ENCODE measurements at regions not wholly inside any gene's neighbourhood (a gene's known extent, or its start where the extent isn't known, plus 50 kb on each side); places are given as distances from the start of the nearest gene placed in this dataset.

- POLR2A ChIA-PET (ENCODE audit: unreplicated experiment), result no interaction called here
- Histone ChIP-seq H3K18ac (ENCODE audit: low read depth, low read length) (no peak overlapping the region), H2AK5ac (ENCODE audit: low read depth, low read length) (no peak overlapping the region), H3K23ac (ENCODE audit: low read depth, low read length) (no peak overlapping the region), H3K27me3 (ENCODE audit: control insufficient read depth, insufficient read depth, low read length) (no peaks in the 10 kb centered on the region; the same call in 1 of the 2 replicates), H3K56ac (ENCODE audit: extremely low read depth, insufficient read depth, low read length) (no peak overlapping the region), H2BK20ac (ENCODE audit: low read depth, low read length) (no peak overlapping the region), H3K36me3 (ENCODE audit: control insufficient read depth, insufficient read depth, low read length) (no peaks in the 10 kb centered on the region), H3K9ac (ENCODE audit: low read depth, low read length) (no peak overlapping the region), H3K9me3 (ENCODE audit: control insufficient read depth, insufficient read depth, low read length) (no peaks in the 10 kb centered on the region), H4K91ac (ENCODE audit: insufficient read depth, low read depth, low read length) (no peak overlapping the region), H2AFZ (replicated peaks; ENCODE audit: low read length, poor library complexity) (no peak overlapping the region), H3K4me3 (ENCODE audit: insufficient read depth, low read depth, low read length) (no peak overlapping the region), H2BK120ac (ENCODE audit: low read depth, low read length) (no peak overlapping the region), H3K4me2 (ENCODE audit: low read depth, low read length) (no peak overlapping the region), H2BK15ac (ENCODE audit: low read depth, low read length) (no peak overlapping the region), H2BK5ac (ENCODE audit: low read depth, low read length, poor library complexity, severe bottlenecking) (no peak overlapping the region), H3K4me1 (ENCODE audit: control insufficient read depth, insufficient read depth, low read length) (no peaks in the 10 kb centered on the region), H3K14ac (replicated peaks; ENCODE audit: low read depth, low read length) (no peak overlapping the region), H4K20me1 (ENCODE audit: insufficient read depth, low read length) (no peaks in the 10 kb centered on the region), H3K4ac (ENCODE audit: low read depth, low read length) (no peak overlapping the region), H3K9me1 (ENCODE audit: insufficient read depth, low read length) (no peaks in the 10 kb centered on the region), H3K79me1 (ENCODE audit: low read depth in 1 of 2, low read length in 2 of 2) (no peaks in the 10 kb centered on the region), H2AK9ac (replicated peaks; ENCODE audit: low read depth, low read length, poor library complexity) (no peak overlapping the region), H3K27ac (ENCODE audit: insufficient read depth, low read length) (no peak overlapping the region), H4K5ac (ENCODE audit: low read depth, low read length) (no peak overlapping the region), H4K8ac (ENCODE audit: low read depth in 2 of 2, low read length in 2 of 2) (no peak overlapping the region)
- CTCF ChIA-PET, result no interaction called here
- intact Hi-C loops (cut with micrococcal nuclease) (no loop called here), in situ Hi-C loops (cut with MboI; ENCODE audit: low sequenced_read_pairs) (no loop called here), dilution Hi-C loops (cut with HindIII; ENCODE audit: low sequenced_read_pairs, unreplicated experiment) (no loop called here)
- no TSS peak for BruUV-seq (replicated peaks)
- WGBS, 2 experiments (ENCODE audit: extremely low coverage in 2 of 2, insufficient read length in 1 of 2), result no CpG with 5 or more reads among the region's 2 CpGs
- DNase-seq (no peak), ATAC-seq (ENCODE audit: low read depth) (no peak)
- no peak for TF ChIP-seq RAD21 (IDR thresholded peaks at IDR 0.05; ENCODE audit: low read length)
Observed at GRCh38 chr10:35838054-35838453, 196.0 kb upstream of the FZD8 start.

Measured in IMR-90 (cell line).